Effector memory CD8-positive, alpha-beta T cell (primary cell): ENCODE measurements at regions not wholly inside any gene's neighbourhood (a gene's known extent, or its start where the extent isn't known, plus 50 kb on each side); places are given as distances from the start of the nearest gene placed in this dataset.

ENCODE experiments used
- ATAC-seq: fragments of 150-1000 bp; cut with Tn5 transposase; replicated peaks from 2 replicates; pipeline ENCODE4 v1.10.0; 2021; ENCODE audit warnings: mild to moderate bottlenecking, moderate library complexity
- DNase-seq, 3 experiments: peaks; one replicate each; pipeline ENCODE4 v3.0.0; 2021
- H3K27ac Mint-ChIP-seq, 2 donors: one replicate each; pipeline ENCODE4 v1.8.0; 2022; ENCODE audit warnings: mild to moderate bottlenecking in 2 of 2, mixed read lengths in 2 of 2, moderate library complexity in 2 of 2
- H3K27me3 Mint-ChIP-seq, 2 donors: one replicate each; pipeline ENCODE4 v1.8.0; 2022; ENCODE audit warnings: mixed read lengths in 2 of 2
- H3K36me3 Mint-ChIP-seq: one replicate; pipeline ENCODE4 v1.8.0; 2022; ENCODE audit warnings: mild to moderate bottlenecking, moderate library complexity, mixed read lengths; ENCODE audit not compliant: insufficient read depth
- H3K4me1 Mint-ChIP-seq, 2 donors: one replicate each; pipeline ENCODE4 v1.8.0; 2022; ENCODE audit warnings: low read depth in 2 of 2, mixed read lengths in 2 of 2
- H3K4me3 Mint-ChIP-seq, 2 donors: one replicate each; pipeline ENCODE4 v1.8.0; 2022; ENCODE audit warnings: mild to moderate bottlenecking in 2 of 2, mixed read lengths in 2 of 2, moderate library complexity in 2 of 2
- H3K9me3 Mint-ChIP-seq, 2 donors: one replicate each; pipeline ENCODE4 v1.8.0; 2022; ENCODE audit warnings: mixed read lengths in 2 of 2

GRCh38 chr1:204736836-204737235 lies 51.3 kb upstream of the LRRN2 start:
- no peak overlapping the region for H3K4me3 Mint-ChIP-seq
- DNase-seq (no peak), ATAC-seq (no peak)
- H3K4me1 Mint-ChIP-seq = no peaks in the 10 kb centered on the region
- H3K9me3 Mint-ChIP-seq = peaks cover 0 to 2% of the 10 kb centered on the region in 2 donors
- H3K27ac Mint-ChIP-seq = no peak overlapping the region
- H3K36me3 Mint-ChIP-seq = no peaks in the 10 kb centered on the region
- H3K27me3 Mint-ChIP-seq = peaks cover 51 to 73% of the 10 kb centered on the region in 2 donors

GRCh38 chr1:204738506-204738905 lies 53.0 kb upstream of the LRRN2 start:
- Mint-ChIP-seq H3K4me3 (no peak overlapping the region), H3K9me3 (peaks cover 0 to 2% of the 10 kb centered on the region in 2 donors), H3K4me1 (no peaks in the 10 kb centered on the region), H3K36me3 (no peaks in the 10 kb centered on the region), H3K27me3 (peaks cover 53 to 73% of the 10 kb centered on the region in 2 donors), H3K27ac (no peak overlapping the region)
- no peak for ATAC-seq
- DNase-seq = no peak

GRCh38 chr1:204740354-204740753 lies 54.8 kb upstream of the LRRN2 start:
- peaks cover 53 to 72% of the 10 kb centered on the region in 2 donors for H3K27me3 Mint-ChIP-seq
- no peak overlapping the region for H3K4me3 Mint-ChIP-seq
- no peak for DNase-seq
- H3K36me3 Mint-ChIP-seq = no peaks in the 10 kb centered on the region
- peaks cover 0 to 2% of the 10 kb centered on the region in 2 donors for H3K9me3 Mint-ChIP-seq
- ATAC-seq = no peak
- no peaks in the 10 kb centered on the region for H3K4me1 Mint-ChIP-seq
- no peak overlapping the region for H3K27ac Mint-ChIP-seq

- Mint-ChIP-seq H3K36me3 (no peaks in the 10 kb centered on the region), H3K4me3 (no peak overlapping the region), H3K4me1 (no peaks in the 10 kb centered on the region), H3K27ac (no peak overlapping the region), H3K9me3 (peaks cover 0 to 2% of the 10 kb centered on the region in 2 donors), H3K27me3 (peaks cover 56 to 68% of the 10 kb centered on the region in 2 donors)
- DNase-seq = no peak
- ATAC-seq = no peak
Measured at GRCh38 chr1:204741440-204741839, 55.9 kb upstream of the LRRN2 start.

GRCh38 chr1:204742676-204743251 lies 57.2 kb upstream of the LRRN2 start:
- H3K27ac Mint-ChIP-seq = no peak overlapping the region
- peaks cover 0 to 2% of the 10 kb centered on the region in 2 donors for H3K4me1 Mint-ChIP-seq
- no peak overlapping the region for H3K4me3 Mint-ChIP-seq
- peaks cover 50 to 61% of the 10 kb centered on the region in 2 donors for H3K27me3 Mint-ChIP-seq
- no peak for ATAC-seq
- no peak for DNase-seq
- H3K36me3 Mint-ChIP-seq = peaks cover 3% of the 10 kb centered on the region
- peaks cover 0 to 2% of the 10 kb centered on the region in 2 donors for H3K9me3 Mint-ChIP-seq

- H3K4me1 Mint-ChIP-seq = peaks cover 0 to 2% of the 10 kb centered on the region in 2 donors
- peaks cover 3% of the 10 kb centered on the region for H3K36me3 Mint-ChIP-seq
- no peak for ATAC-seq
- no peak for DNase-seq
- no peaks in the 10 kb centered on the region for H3K9me3 Mint-ChIP-seq
- H3K4me3 Mint-ChIP-seq = no peak overlapping the region
- H3K27ac Mint-ChIP-seq = no peak overlapping the region
- H3K27me3 Mint-ChIP-seq = peaks cover 43 to 58% of the 10 kb centered on the region in 2 donors
Measured at GRCh38 chr1:204744107-204744779, 58.7 kb upstream of the LRRN2 start.

GRCh38 chr1:204746838-204747442 lies 61.4 kb upstream of the LRRN2 start:
- DNase-seq (peak; percentile 28 to 48 (median 35)), ATAC-seq (peak; percentile 74)
- Mint-ChIP-seq H3K27me3 (peaks cover 34 to 61% of the 10 kb centered on the region in 2 donors), H3K4me3 (no peak overlapping the region), H3K27ac (no peak overlapping the region), H3K36me3 (peaks cover 3% of the 10 kb centered on the region), H3K9me3 (no peaks in the 10 kb centered on the region), H3K4me1 (peaks cover 0 to 2% of the 10 kb centered on the region in 2 donors)

- Mint-ChIP-seq H3K4me1 (peaks cover 0 to 2% of the 10 kb centered on the region in 2 donors), H3K4me3 (no peak overlapping the region), H3K27me3 (peaks cover 26 to 46% of the 10 kb centered on the region in 2 donors), H3K9me3 (no peaks in the 10 kb centered on the region), H3K27ac (no peak overlapping the region), H3K36me3 (peaks cover 3% of the 10 kb centered on the region)
- ATAC-seq (no peak), DNase-seq (no peak)
Measured at GRCh38 chr1:204751480-204751879, 65.9 kb upstream of the LRRN2 start.

- no peak overlapping the region for H3K4me3 Mint-ChIP-seq
- no peak for ATAC-seq
- DNase-seq = no peak
- peaks cover 21 to 40% of the 10 kb centered on the region in 2 donors for H3K27me3 Mint-ChIP-seq
- no peak overlapping the region for H3K27ac Mint-ChIP-seq
- peaks cover under 1% of the 10 kb centered on the region for H3K36me3 Mint-ChIP-seq
- H3K9me3 Mint-ChIP-seq = no peaks in the 10 kb centered on the region
- no peaks in the 10 kb centered on the region for H3K4me1 Mint-ChIP-seq
Measured at GRCh38 chr1:204751883-204752687, 66.5 kb upstream of the LRRN2 start.

- no peak overlapping the region for H3K4me3 Mint-ChIP-seq
- peaks cover 21 to 40% of the 10 kb centered on the region in 2 donors for H3K27me3 Mint-ChIP-seq
- no peaks in the 10 kb centered on the region for H3K4me1 Mint-ChIP-seq
- H3K27ac Mint-ChIP-seq = no peak overlapping the region
- H3K9me3 Mint-ChIP-seq = no peaks in the 10 kb centered on the region
- no peaks in the 10 kb centered on the region for H3K36me3 Mint-ChIP-seq
- ATAC-seq (no peak), DNase-seq (no peak)
Measured at GRCh38 chr1:204752688-204753040, 67.1 kb upstream of the LRRN2 start.

- no peak for ATAC-seq
- H3K27me3 Mint-ChIP-seq = peaks cover 25 to 50% of the 10 kb centered on the region in 2 donors
- no peaks in the 10 kb centered on the region for H3K4me1 Mint-ChIP-seq
- H3K9me3 Mint-ChIP-seq = no peaks in the 10 kb centered on the region
- H3K27ac Mint-ChIP-seq = no peak overlapping the region
- H3K36me3 Mint-ChIP-seq = no peaks in the 10 kb centered on the region
- H3K4me3 Mint-ChIP-seq = no peak overlapping the region
- DNase-seq = no peak
Measured at GRCh38 chr1:204754821-204755220, 69.3 kb upstream of the LRRN2 start.

GRCh38 chr1:204756349-204756748 lies 70.8 kb upstream of the LRRN2 start:
- Mint-ChIP-seq H3K4me3 (no peak overlapping the region), H3K9me3 (no peaks in the 10 kb centered on the region), H3K27me3 (peaks cover 30 to 52% of the 10 kb centered on the region in 2 donors), H3K4me1 (peaks cover 0 to 2% of the 10 kb centered on the region in 2 donors), H3K36me3 (no peaks in the 10 kb centered on the region), H3K27ac (no peak overlapping the region)
- no peak for DNase-seq
- no peak for ATAC-seq

GRCh38 chr1:204756811-204757210 lies 71.3 kb upstream of the LRRN2 start:
- ATAC-seq (no peak), DNase-seq (no peak)
- H3K9me3 Mint-ChIP-seq = no peaks in the 10 kb centered on the region
- no peaks in the 10 kb centered on the region for H3K36me3 Mint-ChIP-seq
- H3K27ac Mint-ChIP-seq = no peak overlapping the region
- H3K27me3 Mint-ChIP-seq = peaks cover 30 to 50% of the 10 kb centered on the region in 2 donors
- H3K4me1 Mint-ChIP-seq = peaks cover 0 to 2% of the 10 kb centered on the region in 2 donors
- H3K4me3 Mint-ChIP-seq = no peak overlapping the region
